Suppressor macrophage treated with lipopolysaccharide for 4 hours (primary cell): ENCODE measurements at regions not wholly inside any gene's neighbourhood (a gene's known extent, or its start where the extent isn't known, plus 50 kb on each side); places are given as distances from the start of the nearest gene placed in this dataset.

Experiments used
- DNase-seq: peaks from one replicate; pipeline ENCODE4 v3.0.0-alpha.2; 2020

- DNase-seq: no peak
These were observed 53.0 kb upstream of the ADORA3 start for GRCh38 chr1:111556325-111557037.

GRCh38 chr1:111559736-111560279 is 56.4 kb upstream of the ADORA3 start:
- DNase-seq: no peak

- DNase-seq: no peak
These were observed 57.9 kb upstream of the ADORA3 start for GRCh38 chr1:111561328-111561727.

- DNase-seq: no peak
These were observed 56.0 kb upstream of the RAP1A start for GRCh38 chr1:111563619-111564018.

GRCh38 chr1:111565079-111565478 is 54.5 kb upstream of the RAP1A start:
- no peak for DNase-seq

GRCh38 chr1:111565968-111566367 is 53.6 kb upstream of the RAP1A start:
- DNase-seq: peak; percentile 14

- DNase-seq: no peak
These were observed 51.4 kb upstream of the RAP1A start for GRCh38 chr1:111568160-111568647.
